Right lobe of liver (tissue), 6 donors: ENCODE measurements at regions not wholly inside any gene's neighbourhood (a gene's known extent, or its start where the extent isn't known, plus 50 kb on each side); places are given as distances from the start of the nearest gene placed in this dataset.

Experiments used
- ATAC-seq, 4 donors: fragments of 200-7000 bp; cut with Tn5 transposase; one replicate each; pipeline ENCODE4 v1.9.1; 2020; ENCODE audit warnings: mild to moderate bottlenecking in 4 of 4, moderate library complexity in 4 of 4
- DNase-seq, 3 donors: peaks; one replicate each; pipeline ENCODE4 v3.0.0-alpha.2; 2020
- H3K27ac ChIP-seq, 3 donors: fragments of 200-600 bp; one replicate each; pipeline ENCODE4 v1.8.0; 2022
- H3K27me3 ChIP-seq, 2 donors: fragments of 200-600 bp; one replicate each; pipeline ENCODE4 v1.8.0; 2022
- H3K36me3 ChIP-seq, 4 donors: fragments of 200-600 bp; sonication (generic) in 1 of 4; one replicate each; pipeline versions ENCODE4 v1.5.1 to v1.8.0; 2017 to 2022; ENCODE audit warnings: control low read depth in 1 of 4
- H3K4me1 ChIP-seq, 4 donors: fragments of 200-600 bp; sonication (generic) in 1 of 4; one replicate each; pipeline versions ENCODE4 v1.5.1 to v1.8.0; 2017 to 2022; ENCODE audit warnings: control low read depth in 1 of 4
- H3K4me3 ChIP-seq, 3 donors: fragments of 200-600 bp; one replicate each; pipeline ENCODE4 v1.8.0; 2022
- H3K9me3 ChIP-seq, 4 donors: fragments of 200-600 bp; sonication (generic) in 1 of 4; one replicate each; pipeline versions ENCODE4 v1.5.1 to v1.8.0; 2017 to 2022; ENCODE audit warnings: control low read depth in 1 of 4
- POLR2A ChIP-seq: fragments of 450-650 bp; IDR thresholded peaks from one replicate; pipeline ENCODE4 v1.6.1; 2017; ENCODE audit warnings: antibody characterized with exemption, mild to moderate bottlenecking
- WGBS: methylation state at CpG from one replicate; pipeline ENCODE4 v1.1.6; 2018; ENCODE audit warnings: low coverage, low lambda C conversion rate; ENCODE audit not compliant: insufficient coverage; ENCODE audit errors: missing lambda C conversion rate; 5-methylcytosine and 5-hydroxymethylcytosine counted together
- intact Hi-C, 2 donors: fragments of 100-400 bp; cut with DNase I; formaldehyde crosslinking; loops; one replicate each; pipeline versions ENCODE4 v1.11.2 to v1.14.1; 2022
- TF ChIP-seq, protein P1 (sequence below), 4 donors: fragments of 200-600 bp in 3 of 4; fragments of 450-650 bp in 1 of 4; IDR thresholded peaks; one replicate each; pipeline versions ENCODE4 v1.5.1 to v1.8.0; 2016 to 2022; ENCODE audit warnings: antibody characterized with exemption in 4 of 4, mild to moderate bottlenecking in 2 of 4
- donor health status: DM: no; HTN: yes; CAD: no.
- donor health status: DM: no; HTN: no; CAD: no.
- donor health status: DM: no; HTN: no; CAD: no.
- donor health status: DM: no; HTN: yes; CAD: no.
- donor health status: DM: no; HTN: yes; CAD: no.

DNA sequence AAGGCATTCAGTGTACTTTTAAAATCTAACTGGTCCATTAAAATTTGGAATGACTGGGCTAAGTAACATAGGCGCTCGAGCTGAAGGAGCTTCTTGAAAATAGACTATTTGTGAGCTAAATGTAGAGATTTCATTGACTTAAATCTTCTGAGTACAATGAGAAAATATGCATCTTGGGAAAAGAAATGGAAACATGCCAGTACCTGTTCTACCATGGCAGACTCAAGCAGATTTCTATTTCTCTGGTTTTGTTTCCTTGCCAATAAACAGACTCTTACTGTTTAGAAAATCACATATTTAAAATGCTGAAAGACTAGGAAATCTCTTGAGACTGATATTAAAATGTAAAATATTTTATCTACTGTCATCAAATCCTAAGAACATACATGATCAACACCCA is 678.1 kb downstream of the FAT4 start:
- ATAC-seq (no peak), DNase-seq (no peak)
- no peaks in the 10 kb centered on the region for H3K27me3 ChIP-seq
- intact Hi-C loops, result no loop called here
- no peak overlapping the region for H3K4me3 ChIP-seq
- no peak for TF ChIP-seq POLR2A
- TF ChIP-seq, protein P1, sequence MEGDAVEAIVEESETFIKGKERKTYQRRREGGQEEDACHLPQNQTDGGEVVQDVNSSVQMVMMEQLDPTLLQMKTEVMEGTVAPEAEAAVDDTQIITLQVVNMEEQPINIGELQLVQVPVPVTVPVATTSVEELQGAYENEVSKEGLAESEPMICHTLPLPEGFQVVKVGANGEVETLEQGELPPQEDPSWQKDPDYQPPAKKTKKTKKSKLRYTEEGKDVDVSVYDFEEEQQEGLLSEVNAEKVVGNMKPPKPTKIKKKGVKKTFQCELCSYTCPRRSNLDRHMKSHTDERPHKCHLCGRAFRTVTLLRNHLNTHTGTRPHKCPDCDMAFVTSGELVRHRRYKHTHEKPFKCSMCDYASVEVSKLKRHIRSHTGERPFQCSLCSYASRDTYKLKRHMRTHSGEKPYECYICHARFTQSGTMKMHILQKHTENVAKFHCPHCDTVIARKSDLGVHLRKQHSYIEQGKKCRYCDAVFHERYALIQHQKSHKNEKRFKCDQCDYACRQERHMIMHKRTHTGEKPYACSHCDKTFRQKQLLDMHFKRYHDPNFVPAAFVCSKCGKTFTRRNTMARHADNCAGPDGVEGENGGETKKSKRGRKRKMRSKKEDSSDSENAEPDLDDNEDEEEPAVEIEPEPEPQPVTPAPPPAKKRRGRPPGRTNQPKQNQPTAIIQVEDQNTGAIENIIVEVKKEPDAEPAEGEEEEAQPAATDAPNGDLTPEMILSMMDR (IDR thresholded peaks at IDR 0.05), result no peak
- no peaks in the 10 kb centered on the region for H3K4me1 ChIP-seq
- 78% methylated on average over 2 of the region's 2 CpGs for WGBS
- H3K9me3 ChIP-seq, result no peaks in the 10 kb centered on the region
- H3K36me3 ChIP-seq, result no peaks in the 10 kb centered on the region
- H3K27ac ChIP-seq, result no peak overlapping the region

DNA sequence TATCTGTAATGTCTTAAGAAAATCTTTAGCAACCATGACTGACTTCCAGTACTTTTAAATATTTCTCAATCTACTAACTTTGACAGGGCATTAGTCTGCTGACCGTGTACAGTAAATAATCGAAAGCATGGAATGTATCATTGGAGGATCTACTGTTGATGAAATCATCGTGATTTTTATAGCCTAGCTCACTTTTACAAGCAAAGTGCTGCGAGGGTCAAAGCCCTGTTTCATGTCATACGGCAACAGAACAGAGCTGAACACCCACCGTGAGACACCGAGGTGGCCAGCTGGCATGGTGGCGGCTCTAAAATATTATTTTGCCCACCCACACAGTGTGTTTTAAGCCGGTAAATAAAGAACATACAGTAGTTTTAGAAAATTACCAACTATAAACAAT is 679.3 kb downstream of the FAT4 start:
- Histone ChIP-seq H3K9me3 (no peaks in the 10 kb centered on the region), H3K27ac (no peak overlapping the region), H3K4me1 (no peaks in the 10 kb centered on the region), H3K36me3 (no peaks in the 10 kb centered on the region), H3K27me3 (no peaks in the 10 kb centered on the region), H3K4me3 (no peak overlapping the region)
- TF ChIP-seq, protein P1 (IDR thresholded peaks at IDR 0.05), result no peak
- no peak for TF ChIP-seq POLR2A
- 41% methylated on average over 9 of the region's 9 CpGs for WGBS
- intact Hi-C loops, result no loop called here
- ATAC-seq (no peak), DNase-seq (no peak)

DNA sequence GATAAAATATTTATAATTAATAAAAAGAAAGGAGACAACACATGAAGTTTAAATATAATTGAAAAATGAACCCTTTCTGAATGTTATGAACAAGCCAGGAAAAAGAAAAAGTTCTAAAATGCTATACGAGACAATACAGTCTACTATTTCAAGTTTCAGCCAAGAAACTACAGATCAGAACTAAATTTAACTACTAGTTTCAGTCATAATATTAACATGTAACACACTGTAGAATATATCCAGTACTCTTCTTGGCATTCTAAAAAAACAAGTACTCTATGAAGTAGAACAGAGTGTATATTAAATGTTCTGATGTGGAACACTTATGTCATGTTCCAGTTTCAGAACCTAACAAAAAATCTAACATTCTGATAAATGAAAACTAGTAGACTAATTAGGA is 679.7 kb downstream of the FAT4 start:
- H3K27me3 ChIP-seq, result no peaks in the 10 kb centered on the region
- intact Hi-C loops, result no loop called here

DNA sequence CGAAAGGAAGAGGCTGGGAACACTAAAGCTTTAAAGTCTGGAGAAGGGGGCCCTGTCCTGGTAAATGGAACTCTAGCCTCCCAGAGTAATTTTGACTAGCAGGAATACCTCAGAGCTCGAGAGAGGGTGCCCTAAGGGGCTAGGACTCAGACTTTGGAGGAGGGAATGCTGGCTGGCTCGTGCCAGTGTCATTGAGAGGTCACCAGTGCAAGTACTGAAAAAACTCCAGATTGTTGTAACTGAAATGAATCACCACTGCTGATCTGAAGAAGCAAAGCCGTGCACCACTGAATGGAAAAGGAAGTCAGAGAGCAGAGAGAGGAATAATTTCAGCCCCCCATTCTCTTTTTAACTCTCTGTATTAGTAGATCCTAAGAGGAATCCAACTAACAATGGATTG is 690.2 kb downstream of the FAT4 start:
- Histone ChIP-seq H3K36me3 (no peaks in the 10 kb centered on the region), H3K4me1 (no peaks in the 10 kb centered on the region), H3K4me3 (no peak overlapping the region), H3K9me3 (no peaks in the 10 kb centered on the region), H3K27me3 (no peaks in the 10 kb centered on the region), H3K27ac (no peak overlapping the region)
- WGBS, result 16% methylated on average over 4 of the region's 4 CpGs
- TF ChIP-seq, protein P1 (IDR thresholded peaks at IDR 0.05), result no peak
- TF ChIP-seq POLR2A, result no peak
- intact Hi-C loops, result no loop called here
- DNase-seq (no peak), ATAC-seq (no peak)

More for the DNA sequence above, 679.7 kb downstream of the FAT4 start:
- H3K4me3 ChIP-seq, result no peak overlapping the region
- DNase-seq, result no peak
- ATAC-seq, result no peak
- no peak for TF ChIP-seq POLR2A
- TF ChIP-seq, protein P1 (IDR thresholded peaks at IDR 0.05), result no peak
- H3K9me3 ChIP-seq, result no peaks in the 10 kb centered on the region
- H3K36me3 ChIP-seq, result no peaks in the 10 kb centered on the region
- WGBS, result 37% methylated on average over 1 of the region's 1 CpG
- H3K4me1 ChIP-seq, result no peaks in the 10 kb centered on the region
- no peak overlapping the region for H3K27ac ChIP-seq

DNA sequence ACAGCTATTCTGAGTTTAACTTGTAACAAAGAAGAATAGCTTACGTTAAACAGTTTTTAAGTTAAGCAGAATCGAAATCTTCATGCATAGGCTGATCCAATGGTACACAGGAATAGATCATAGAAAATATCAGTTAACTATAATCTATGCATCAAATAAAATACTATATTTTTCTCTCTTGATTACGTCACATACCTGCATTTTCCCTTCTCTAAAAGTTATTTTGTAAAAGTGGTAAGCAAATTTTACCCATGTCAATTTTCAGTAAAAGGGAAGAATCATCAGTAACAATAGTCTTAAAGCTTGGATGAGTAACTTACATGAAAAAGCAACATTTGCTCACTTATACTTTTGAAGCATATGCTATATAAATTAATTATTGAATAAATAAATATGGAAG is 692.4 kb downstream of the FAT4 start:
- Histone ChIP-seq H3K4me1 (no peaks in the 10 kb centered on the region), H3K4me3 (no peak overlapping the region), H3K27me3 (no peaks in the 10 kb centered on the region), H3K9me3 (no peaks in the 10 kb centered on the region), H3K36me3 (no peaks in the 10 kb centered on the region), H3K27ac (no peak overlapping the region)
- intact Hi-C loops, result no loop called here
- WGBS, result 47% methylated on average over 3 of the region's 3 CpGs
- TF ChIP-seq, protein P1 (IDR thresholded peaks at IDR 0.05), result no peak
- TF ChIP-seq POLR2A, result no peak
- ATAC-seq (no peak), DNase-seq (no peak)
